GM18502 (cell line): ENCODE measurements at regions not wholly inside any gene's neighbourhood (a gene's known extent, or its start where the extent isn't known, plus 50 kb on each side); places are given as distances from the start of the nearest gene placed in this dataset.

ENCODE experiments used
- ATAC-seq: cut with Tn5 transposase; IDR thresholded peaks from one replicate; pipeline ENCODE4 v1.9.1; 2021; ENCODE audit warnings: mild to moderate bottlenecking; ENCODE audit not compliant: unreplicated experiment, poor library complexity

DNA sequence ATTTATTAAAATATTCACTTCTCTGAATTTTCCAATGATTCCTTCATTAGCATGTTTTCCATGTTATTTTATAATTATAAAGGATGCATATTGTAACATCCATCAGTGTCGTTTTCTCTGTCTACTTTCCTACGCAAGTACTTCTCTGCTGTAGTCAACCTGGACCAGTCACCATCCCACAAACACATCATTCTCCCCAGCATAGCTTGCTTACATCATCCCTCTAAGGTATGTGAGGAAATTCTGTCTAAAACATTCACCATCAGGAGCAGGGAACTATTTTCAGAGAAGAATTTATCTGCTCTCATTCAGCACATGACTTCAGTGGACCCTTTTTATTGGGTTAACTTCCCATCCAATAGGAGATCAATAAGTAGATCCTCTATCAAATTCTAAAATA lies 806.1 kb upstream of the ARGLU1 start:
- no peak for ATAC-seq

GRCh38 chr13:107373551-107373950 lies 805.6 kb upstream of the ARGLU1 start:
- ATAC-seq, result no peak

GRCh38 chr13:107370015-107370785 lies 802.3 kb upstream of the ARGLU1 start:
- ATAC-seq, result no peak

DNA sequence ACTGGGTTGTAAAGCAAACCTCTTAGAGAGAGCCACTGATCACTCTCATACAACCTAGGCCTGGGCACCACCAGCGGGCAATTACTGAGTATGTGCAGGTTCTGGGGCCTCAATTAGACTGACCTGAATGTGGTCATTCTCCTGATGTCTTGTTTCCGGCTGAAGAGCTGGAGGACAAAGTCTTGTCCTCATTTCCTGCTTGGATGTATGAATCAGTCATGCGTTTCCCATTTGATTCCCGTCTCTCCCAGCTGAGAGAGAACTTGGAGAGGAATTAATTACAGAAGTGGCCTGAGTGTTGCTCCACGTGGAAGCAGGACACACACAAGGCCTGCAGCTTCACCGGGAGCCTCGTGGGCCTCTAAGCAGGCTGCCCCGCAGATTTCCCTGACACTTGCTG lies 799.3 kb upstream of the ARGLU1 start:
- no peak for ATAC-seq

GRCh38 chr13:107365466-107366215 lies 797.7 kb upstream of the ARGLU1 start:
- no peak for ATAC-seq

- ATAC-seq, result no peak
Observed at GRCh38 chr13:107364658-107365057, 796.7 kb upstream of the ARGLU1 start.

- no peak for ATAC-seq
Observed at GRCh38 chr13:107361666-107362065, 793.7 kb upstream of the ARGLU1 start.

DNA sequence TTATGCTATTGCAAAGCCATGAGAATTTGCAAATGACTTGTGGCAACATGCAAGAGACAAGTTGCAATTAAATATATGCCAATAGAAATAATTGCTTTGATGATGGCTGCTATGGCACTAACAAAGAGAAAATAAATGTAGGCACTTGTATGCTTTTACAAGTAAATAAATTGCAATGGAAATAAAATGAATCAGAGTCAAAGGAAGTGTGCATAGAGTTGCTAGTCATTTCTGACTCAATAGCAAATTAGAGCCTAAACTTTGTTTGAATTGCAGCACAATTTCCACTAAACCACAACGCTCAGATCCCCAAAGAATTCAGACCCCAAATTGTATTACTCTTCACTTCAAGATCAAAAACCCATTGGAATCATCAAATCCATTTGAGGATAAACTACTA lies 792.1 kb upstream of the ARGLU1 start:
- no peak for ATAC-seq

GRCh38 chr13:107358866-107359265 lies 790.9 kb upstream of the ARGLU1 start:
- no peak for ATAC-seq

DNA sequence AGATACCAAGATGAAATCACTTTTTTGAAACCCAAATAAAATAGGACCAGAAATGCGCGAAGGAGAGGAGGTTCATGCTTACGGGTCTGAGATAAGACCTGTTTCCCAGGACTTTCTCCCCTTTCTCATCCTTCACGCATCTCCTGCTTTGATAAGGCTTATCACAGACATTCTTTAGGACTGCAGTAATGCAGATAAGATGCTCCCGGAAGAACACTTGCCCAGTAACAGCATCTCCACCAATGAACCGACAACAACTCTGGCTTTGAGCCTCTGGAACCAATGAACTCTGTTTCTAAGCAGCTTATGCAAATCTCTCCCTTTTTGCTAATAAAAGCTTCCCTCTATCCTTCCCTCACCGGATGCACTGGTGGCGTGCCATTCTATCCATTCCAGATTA lies 783.4 kb upstream of the ARGLU1 start:
- ATAC-seq, result no peak

GRCh38 chr13:107348925-107349324 lies 781.0 kb upstream of the ARGLU1 start:
- no peak for ATAC-seq

- ATAC-seq, result no peak
Observed at GRCh38 chr13:107348471-107348870, 780.5 kb upstream of the ARGLU1 start.

- ATAC-seq, result no peak
Observed at GRCh38 chr13:107347641-107348369, 779.9 kb upstream of the ARGLU1 start.

DNA sequence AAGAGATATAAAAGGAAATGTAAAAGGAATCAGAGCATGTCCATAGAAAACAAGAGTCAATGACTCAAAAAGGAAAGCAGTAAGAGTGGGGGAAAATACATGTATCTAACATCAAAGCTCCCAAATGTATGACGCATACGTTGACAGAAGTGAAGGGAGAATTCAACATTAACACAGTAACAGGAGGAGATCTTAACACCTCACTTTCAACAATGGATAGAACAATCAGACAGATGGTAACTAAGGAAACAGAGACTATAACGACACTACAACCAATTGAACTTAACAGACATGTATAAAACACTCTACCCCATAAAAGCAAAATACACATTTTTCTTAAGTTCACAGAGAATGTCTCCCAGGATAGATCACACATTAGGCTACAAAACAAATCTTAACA lies 774.8 kb upstream of the ARGLU1 start:
- no peak for ATAC-seq

DNA sequence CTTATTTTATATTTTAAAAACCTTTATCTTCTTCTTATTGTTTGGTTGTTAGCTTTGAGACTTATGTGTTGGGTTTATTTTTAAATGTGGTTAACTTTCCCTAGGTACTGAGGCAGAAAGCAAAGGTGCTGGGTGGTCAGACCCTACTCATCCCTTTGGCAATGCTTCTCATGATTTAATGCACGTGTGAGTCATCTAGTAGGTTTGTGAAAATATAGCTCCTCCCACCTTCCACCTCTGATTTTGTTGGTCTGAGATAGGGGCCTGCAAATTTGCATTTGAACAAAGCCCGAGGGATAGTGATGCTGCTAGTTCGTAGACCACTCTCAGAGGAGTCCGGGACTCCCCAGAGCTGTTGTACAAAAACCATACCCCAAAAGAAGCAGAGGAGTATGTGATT lies 771.3 kb upstream of the ARGLU1 start:
- no peak for ATAC-seq

- ATAC-seq, result no peak
Observed at GRCh38 chr13:107332188-107332587, 764.3 kb upstream of the ARGLU1 start.

- no peak for ATAC-seq
Observed at GRCh38 chr13:107331359-107331758, 763.4 kb upstream of the ARGLU1 start.

GRCh38 chr13:107330484-107330883 lies 762.5 kb upstream of the ARGLU1 start:
- ATAC-seq, result no peak

- no peak for ATAC-seq
Observed at GRCh38 chr13:107329991-107330390, 762.1 kb upstream of the ARGLU1 start.

DNA sequence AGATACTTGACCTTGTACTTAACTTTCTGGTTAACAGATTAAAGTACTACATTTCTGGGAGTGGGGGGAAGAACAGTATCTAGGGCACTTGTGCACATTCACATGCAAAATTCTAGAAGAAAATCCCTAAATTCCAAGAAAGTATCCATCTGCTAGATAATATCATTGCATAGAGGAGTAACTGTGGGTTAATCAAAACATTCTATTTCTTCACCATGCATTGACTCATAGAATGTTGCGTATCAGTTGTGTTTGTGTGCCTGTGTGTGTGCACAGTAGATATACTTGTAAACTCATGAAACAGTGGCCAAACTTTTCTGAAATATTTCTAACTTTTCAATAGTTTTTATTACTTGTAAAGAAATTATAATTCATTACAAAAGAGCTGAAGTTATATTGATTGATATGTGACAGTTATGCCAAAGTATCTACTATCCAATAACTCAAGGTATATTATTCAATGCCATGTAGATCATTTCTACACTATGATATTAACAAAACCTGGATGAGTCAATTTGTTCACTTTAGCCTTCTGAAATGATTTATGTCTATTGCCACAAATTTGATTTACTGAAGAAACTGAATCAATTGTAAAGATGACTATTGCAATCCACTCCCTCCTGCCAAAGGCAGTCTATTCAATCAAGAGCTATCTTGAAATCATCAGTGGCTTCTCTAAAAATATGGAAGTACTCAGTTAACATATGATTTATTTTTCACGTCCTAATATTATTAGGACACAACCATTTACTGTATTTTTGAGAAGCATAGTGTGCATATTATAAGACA lies 756.7 kb upstream of the ARGLU1 start:
- ATAC-seq, result no peak
